ENCODE measurements at regions not wholly inside any gene's neighbourhood (a gene's known extent, or its start where the extent isn't known, plus 50 kb on each side); places are given as distances from the start of the nearest gene placed in this dataset.

GRCh38 chr2:120424274-120424796 is 78.4 kb downstream of the INHBB start:
- TF ChIP-seq POLR2A (IDR thresholded peaks at IDR 0.05): no peak
- TF ChIP-seq, protein P1, sequence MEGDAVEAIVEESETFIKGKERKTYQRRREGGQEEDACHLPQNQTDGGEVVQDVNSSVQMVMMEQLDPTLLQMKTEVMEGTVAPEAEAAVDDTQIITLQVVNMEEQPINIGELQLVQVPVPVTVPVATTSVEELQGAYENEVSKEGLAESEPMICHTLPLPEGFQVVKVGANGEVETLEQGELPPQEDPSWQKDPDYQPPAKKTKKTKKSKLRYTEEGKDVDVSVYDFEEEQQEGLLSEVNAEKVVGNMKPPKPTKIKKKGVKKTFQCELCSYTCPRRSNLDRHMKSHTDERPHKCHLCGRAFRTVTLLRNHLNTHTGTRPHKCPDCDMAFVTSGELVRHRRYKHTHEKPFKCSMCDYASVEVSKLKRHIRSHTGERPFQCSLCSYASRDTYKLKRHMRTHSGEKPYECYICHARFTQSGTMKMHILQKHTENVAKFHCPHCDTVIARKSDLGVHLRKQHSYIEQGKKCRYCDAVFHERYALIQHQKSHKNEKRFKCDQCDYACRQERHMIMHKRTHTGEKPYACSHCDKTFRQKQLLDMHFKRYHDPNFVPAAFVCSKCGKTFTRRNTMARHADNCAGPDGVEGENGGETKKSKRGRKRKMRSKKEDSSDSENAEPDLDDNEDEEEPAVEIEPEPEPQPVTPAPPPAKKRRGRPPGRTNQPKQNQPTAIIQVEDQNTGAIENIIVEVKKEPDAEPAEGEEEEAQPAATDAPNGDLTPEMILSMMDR (IDR thresholded peaks at IDR 0.05): no peak

Measured in vagina (tissue), 2 donors.